ENCODE measurements at regions not wholly inside any gene's neighbourhood (a gene's known extent, or its start where the extent isn't known, plus 50 kb on each side); places are given as distances from the start of the nearest gene placed in this dataset.

DNA sequence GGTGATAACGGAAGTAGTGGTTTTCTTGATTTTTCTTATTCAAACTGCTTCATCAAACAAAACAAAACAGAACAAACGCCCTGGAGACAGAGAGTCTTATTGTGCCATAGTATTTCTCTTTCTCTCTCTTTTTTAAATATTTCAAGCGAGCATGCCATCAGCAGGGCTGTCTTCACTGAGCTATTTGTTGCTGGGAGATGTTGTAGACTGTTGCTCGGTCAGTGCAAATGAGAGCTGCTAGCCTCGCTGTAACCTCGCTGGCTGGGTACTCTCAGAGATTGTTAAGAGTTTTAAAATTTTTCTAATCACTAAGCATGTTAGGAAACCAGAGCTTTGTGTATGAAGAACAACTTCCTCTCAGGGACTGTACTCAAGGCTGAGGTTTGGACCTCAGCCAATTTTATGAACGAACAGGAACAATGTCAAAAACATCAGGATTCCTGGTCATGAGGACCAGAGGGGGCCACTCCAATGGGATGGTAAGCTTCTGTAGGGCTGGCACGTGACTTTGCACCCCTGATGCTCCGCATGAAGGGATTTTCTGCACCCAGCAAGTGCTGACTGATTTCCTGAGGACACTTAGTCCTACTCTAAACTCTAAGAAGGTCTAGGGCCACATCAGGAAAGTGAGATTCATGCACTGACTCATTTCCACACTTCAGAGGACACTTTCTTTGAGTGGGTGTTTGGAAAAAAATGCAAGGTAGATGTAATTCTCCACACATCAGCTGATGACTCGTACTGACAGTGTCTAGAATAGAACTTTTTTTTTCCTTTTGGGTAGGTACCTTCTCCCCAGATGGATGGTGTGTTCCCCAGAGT lies 59.8 kb upstream of the IL1R1 start:
- peak overlapping the region; percentile 11; the same call in 1 of the 2 replicates for H3K14ac ChIP-seq (replicated peaks; ENCODE audit: low read depth, low read length)
- H2BK120ac ChIP-seq (ENCODE audit: low read depth, low read length), result peak overlapping the region; percentile 17
- H4K91ac ChIP-seq (ENCODE audit: insufficient read depth, low read depth, low read length), result no peak overlapping the region
- H3K27ac ChIP-seq (ENCODE audit: insufficient read depth, low read length), result peak overlapping the region; percentile 70; the same call in 1 of the 2 replicates
- H2AFZ ChIP-seq (replicated peaks; ENCODE audit: low read length, poor library complexity), result no peak overlapping the region
- H3K4me2 ChIP-seq (ENCODE audit: low read depth, low read length), result peak overlapping the region; percentile 48
- peak overlapping the region; percentile 61; the same call in 1 of the 2 replicates for H4K5ac ChIP-seq (ENCODE audit: low read depth, low read length)
- peak overlapping the region; percentile 21; the same call in 1 of the 2 replicates for H3K4ac ChIP-seq (ENCODE audit: low read depth, low read length)
- intact Hi-C loops (cut with micrococcal nuclease), result no loop called here
- dilution Hi-C loops (cut with HindIII; ENCODE audit: low sequenced_read_pairs, unreplicated experiment), result no loop called here
- H2AK5ac ChIP-seq (ENCODE audit: low read depth, low read length), result peak overlapping the region; percentile 1; the same call in 1 of the 2 replicates
- peak overlapping the region; percentile 31 for H2BK5ac ChIP-seq (ENCODE audit: low read depth, low read length, poor library complexity, severe bottlenecking)
- H3K4me1 ChIP-seq (ENCODE audit: control insufficient read depth, insufficient read depth, low read length), result peaks cover 4% of the 10 kb centered on the region
- in situ Hi-C loops (cut with MboI; ENCODE audit: low sequenced_read_pairs), result no loop called here
- no peaks in the 10 kb centered on the region for H3K36me3 ChIP-seq (ENCODE audit: control insufficient read depth, insufficient read depth, low read length)
- H3K23ac ChIP-seq (ENCODE audit: low read depth, low read length), result peak overlapping the region; percentile 36; the same call in 1 of the 2 replicates
- peak overlapping the region; percentile 1 to 28; a peak in 1 of 4 replicates for H4K8ac ChIP-seq (ENCODE audit: low read depth in 2 of 2, low read length in 2 of 2)
- 0 out of 4 replicates have a peak, but pooled peaks cover 0 to 4% of the 10 kb centered on the region in 2 experiments for H3K79me1 ChIP-seq (ENCODE audit: low read depth in 1 of 2, low read length in 2 of 2)
- H2BK15ac ChIP-seq (ENCODE audit: low read depth, low read length), result peak overlapping the region; percentile 4; the same call in 1 of the 3 replicates
- POLR2A ChIA-PET (ENCODE audit: unreplicated experiment), result interaction anchor here (1.1 kb wide), 1 partner anchor 19 kb away, joined by 6 read pairs; no protein-coding TSS in a partner anchor
- H3K18ac ChIP-seq (ENCODE audit: low read depth, low read length), result peak overlapping the region; percentile 44
- H3K9ac ChIP-seq (ENCODE audit: low read depth, low read length), result 0 out of 2 replicates have a peak overlapping the region, but pooled peaks have one; percentile 40
- ATAC-seq (ENCODE audit: low read depth), result peak; percentile 85
- H3K56ac ChIP-seq (ENCODE audit: extremely low read depth, insufficient read depth, low read length), result no peak overlapping the region
- 0 out of 2 replicates have a peak overlapping the region, but pooled peaks have one; percentile 28 for H2BK20ac ChIP-seq (ENCODE audit: low read depth, low read length)
- H3K27me3 ChIP-seq (ENCODE audit: control insufficient read depth, insufficient read depth, low read length), result no peaks in the 10 kb centered on the region
- no peaks in the 10 kb centered on the region for H4K20me1 ChIP-seq (ENCODE audit: insufficient read depth, low read length)
- H3K9me3 ChIP-seq (ENCODE audit: control insufficient read depth, insufficient read depth, low read length), result no peaks in the 10 kb centered on the region
- no peak overlapping the region for H3K4me3 ChIP-seq (ENCODE audit: insufficient read depth, low read depth, low read length)
- BruUV-seq (replicated peaks), result no TSS peak
- peaks cover 10% of the 10 kb centered on the region; the same call in 1 of the 2 replicates for H3K9me1 ChIP-seq (ENCODE audit: insufficient read depth, low read length)
- DNase-seq, result peak; percentile 91
- 0% methylated on average over 1 of the region's 10 CpGs; no CpG with 5 or more reads in 1 of the 2 experiments for WGBS, 2 experiments (ENCODE audit: extremely low coverage in 2 of 2, insufficient read length in 1 of 2)
- CTCF ChIA-PET, result interaction anchor here (1.2 kb wide), 1 partner anchor 10 kb away, joined by 5 read pairs; no protein-coding TSS in a partner anchor
- H2AK9ac ChIP-seq (replicated peaks; ENCODE audit: low read depth, low read length, poor library complexity), result no peak overlapping the region
- TF ChIP-seq SMC3 (IDR thresholded peaks at IDR 0.05; ENCODE audit: low read depth, low read length) (no peak), MAFK (IDR thresholded peaks at IDR 0.05; ENCODE audit: low read depth, low read length) (peak; percentile 69), RCOR1 (IDR thresholded peaks at IDR 0.05; ENCODE audit: insufficient replicate concordance, low read length) (peak; percentile 8), MAZ (IDR thresholded peaks at IDR 0.05; ENCODE audit: borderline replicate concordance, low read depth, low read length) (no peak), CTCF (conservative IDR thresholded peaks at IDR 0.05; ENCODE audit: low read depth, low read length) (no peak), FOS (IDR thresholded peaks at IDR 0.05; ENCODE audit: low read depth, low read length) (peak; percentile 72), RAD21 (IDR thresholded peaks at IDR 0.05; ENCODE audit: low read length) (no peak), NFE2L2 (IDR thresholded peaks at IDR 0.05; ENCODE audit: low read depth, low read length) (no peak), POLR2A (IDR thresholded peaks at IDR 0.05; ENCODE audit: low read depth, low read length) (no peak), RFX5 (IDR thresholded peaks at IDR 0.05; ENCODE audit: low read depth, low read length) (no peak), CHD1 (IDR thresholded peaks at IDR 0.05; ENCODE audit: low read depth, low read length) (no peak)
- TF ChIP-seq, protein P1, sequence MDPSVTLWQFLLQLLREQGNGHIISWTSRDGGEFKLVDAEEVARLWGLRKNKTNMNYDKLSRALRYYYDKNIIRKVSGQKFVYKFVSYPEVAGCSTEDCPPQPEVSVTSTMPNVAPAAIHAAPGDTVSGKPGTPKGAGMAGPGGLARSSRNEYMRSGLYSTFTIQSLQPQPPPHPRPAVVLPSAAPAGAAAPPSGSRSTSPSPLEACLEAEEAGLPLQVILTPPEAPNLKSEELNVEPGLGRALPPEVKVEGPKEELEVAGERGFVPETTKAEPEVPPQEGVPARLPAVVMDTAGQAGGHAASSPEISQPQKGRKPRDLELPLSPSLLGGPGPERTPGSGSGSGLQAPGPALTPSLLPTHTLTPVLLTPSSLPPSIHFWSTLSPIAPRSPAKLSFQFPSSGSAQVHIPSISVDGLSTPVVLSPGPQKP (IDR thresholded peaks at IDR 0.05; ENCODE audit: borderline replicate concordance, low read depth, low read length), result no peak
- TF ChIP-seq, protein P2, sequence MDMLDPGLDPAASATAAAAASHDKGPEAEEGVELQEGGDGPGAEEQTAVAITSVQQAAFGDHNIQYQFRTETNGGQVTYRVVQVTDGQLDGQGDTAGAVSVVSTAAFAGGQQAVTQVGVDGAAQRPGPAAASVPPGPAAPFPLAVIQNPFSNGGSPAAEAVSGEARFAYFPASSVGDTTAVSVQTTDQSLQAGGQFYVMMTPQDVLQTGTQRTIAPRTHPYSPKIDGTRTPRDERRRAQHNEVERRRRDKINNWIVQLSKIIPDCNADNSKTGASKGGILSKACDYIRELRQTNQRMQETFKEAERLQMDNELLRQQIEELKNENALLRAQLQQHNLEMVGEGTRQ (IDR thresholded peaks at IDR 0.05; ENCODE audit: low read depth, low read length), result peak; percentile 42; the same call in 1 of the 2 replicates

All from IMR-90 (cell line).